Keratinocyte (primary cell): ENCODE measurements at regions not wholly inside any gene's neighbourhood (a gene's known extent, or its start where the extent isn't known, plus 50 kb on each side); places are given as distances from the start of the nearest gene placed in this dataset.

ENCODE experiments used
- DNase-seq: peaks from one replicate; pipeline ENCODE4 v3.0.0-alpha.2; 2011; ENCODE audit warnings: low read depth, missing footprints, low spot score
- FAIRE-seq: peaks from 2 replicates; lab custom pipeline; 2011; peaks lifted over from hg19 to GRCh38; lab: Jason Lieb, UNC
- H2AFZ ChIP-seq: 2 replicates; pipeline ENCODE4 v1.6.0; 2012; ENCODE audit warnings: low read length, control low read depth, inconsistent platforms; ENCODE audit not compliant: control insufficient read depth
- H3K27ac ChIP-seq: 2 replicates; pipeline ENCODE4 v1.5.1; 2011; ENCODE audit warnings: low read length; ENCODE audit not compliant: control insufficient read depth, insufficient read depth
- H3K27me3 ChIP-seq: 3 replicates; pipeline ENCODE4 v1.6.0; 2011; ENCODE audit warnings: low read length; ENCODE audit not compliant: control insufficient read depth, insufficient read depth; ENCODE audit errors: extremely low read depth
- H3K36me3 ChIP-seq, 2 experiments: 2 replicates in 1 of 2; 3 replicates in 1 of 2; pipeline ENCODE4 v1.5.1; 2011; ENCODE audit warnings: low read length in 2 of 2, mild to moderate bottlenecking in 1 of 2; ENCODE audit not compliant: control insufficient read depth in 2 of 2, insufficient read depth in 2 of 2; ENCODE audit errors: extremely low read depth in 1 of 2
- H3K4me1 ChIP-seq: 3 replicates; pipeline ENCODE4 v1.5.1; 2011; ENCODE audit warnings: low read length; ENCODE audit not compliant: control insufficient read depth, insufficient read depth; ENCODE audit errors: extremely low read depth
- H3K4me2 ChIP-seq: 3 replicates; pipeline ENCODE4 v1.6.0; 2011; ENCODE audit warnings: low read depth, low read length; ENCODE audit not compliant: control insufficient read depth, insufficient read depth; ENCODE audit errors: extremely low read depth
- H3K4me3 ChIP-seq, 3 experiments: fragments of 200-600 bp in 1 of 3; sonication (generic) in 1 of 3; 2 replicates in 2 of 3; 3 replicates in 1 of 3; pipeline ENCODE4 v1.5.1; 2011 to 2016; ENCODE audit warnings: low read length in 3 of 3, mild to moderate bottlenecking in 3 of 3, control low read depth in 2 of 3, inconsistent platforms in 1 of 3, low read depth in 1 of 3, mixed read lengths in 1 of 3, mixed run types in 1 of 3, moderate library complexity in 1 of 3; ENCODE audit not compliant: control insufficient read depth in 2 of 3, insufficient read depth in 2 of 3; ENCODE audit errors: extremely low read depth in 1 of 3
- H3K79me2 ChIP-seq: 2 replicates; pipeline ENCODE4 v1.6.0; 2012; ENCODE audit warnings: low read length; ENCODE audit not compliant: control insufficient read depth, insufficient read depth
- H3K9ac ChIP-seq: 3 replicates; pipeline ENCODE4 v1.6.0; 2011; ENCODE audit warnings: low read length; ENCODE audit not compliant: control insufficient read depth, insufficient read depth; ENCODE audit errors: extremely low read depth
- H3K9me1 ChIP-seq: 3 replicates; pipeline ENCODE4 v1.6.0; 2011; ENCODE audit warnings: low read length; ENCODE audit not compliant: control insufficient read depth, insufficient read depth; ENCODE audit errors: extremely low read depth
- H3K9me3 ChIP-seq: 2 replicates; pipeline ENCODE4 v1.5.1; 2012; ENCODE audit warnings: low read depth, low read length; ENCODE audit not compliant: control insufficient read depth
- H4K20me1 ChIP-seq: 3 replicates; pipeline ENCODE4 v1.6.0; 2011; ENCODE audit warnings: low read length; ENCODE audit not compliant: control insufficient read depth, insufficient read depth; ENCODE audit errors: extremely low read depth
- dilution Hi-C: fragments of 300-500 bp; cut with MboI; formaldehyde crosslinking; loops from one replicate; pipeline ENCODE4 v1.7.0; 2020; ENCODE audit warnings: low sequenced_read_pairs; ENCODE audit not compliant: extremely low pct_ligation_motif_present
- TF ChIP-seq, protein P1 (sequence below), 3 experiments: IDR thresholded peaks in 1 of 3; conservative IDR thresholded peaks in 1 of 3; optimal IDR thresholded peaks in 1 of 3; 2 replicates in 2 of 3; 3 replicates in 1 of 3; pipeline versions ENCODE3 to v1.5.1; 2011; ENCODE audit warnings: low read length in 3 of 3, mild to moderate bottlenecking in 3 of 3, moderate library complexity in 2 of 3, control low read depth in 1 of 3, inconsistent platforms in 1 of 3; ENCODE audit not compliant: insufficient read depth in 2 of 3; ENCODE audit errors: extremely low read depth in 1 of 3

GRCh38 chr18:4541588-4541987, 86.5 kb upstream of the DLGAP1 start:
- dilution Hi-C loops, result no loop called here
- no peak overlapping the region for H3K4me2 ChIP-seq
- no peaks in the 10 kb centered on the region for H3K9me1 ChIP-seq
- H3K36me3 ChIP-seq, result no peaks in the 10 kb centered on the region
- H2AFZ ChIP-seq, result no peak overlapping the region
- no peaks in the 10 kb centered on the region for H3K27me3 ChIP-seq
- TF ChIP-seq, protein P1, sequence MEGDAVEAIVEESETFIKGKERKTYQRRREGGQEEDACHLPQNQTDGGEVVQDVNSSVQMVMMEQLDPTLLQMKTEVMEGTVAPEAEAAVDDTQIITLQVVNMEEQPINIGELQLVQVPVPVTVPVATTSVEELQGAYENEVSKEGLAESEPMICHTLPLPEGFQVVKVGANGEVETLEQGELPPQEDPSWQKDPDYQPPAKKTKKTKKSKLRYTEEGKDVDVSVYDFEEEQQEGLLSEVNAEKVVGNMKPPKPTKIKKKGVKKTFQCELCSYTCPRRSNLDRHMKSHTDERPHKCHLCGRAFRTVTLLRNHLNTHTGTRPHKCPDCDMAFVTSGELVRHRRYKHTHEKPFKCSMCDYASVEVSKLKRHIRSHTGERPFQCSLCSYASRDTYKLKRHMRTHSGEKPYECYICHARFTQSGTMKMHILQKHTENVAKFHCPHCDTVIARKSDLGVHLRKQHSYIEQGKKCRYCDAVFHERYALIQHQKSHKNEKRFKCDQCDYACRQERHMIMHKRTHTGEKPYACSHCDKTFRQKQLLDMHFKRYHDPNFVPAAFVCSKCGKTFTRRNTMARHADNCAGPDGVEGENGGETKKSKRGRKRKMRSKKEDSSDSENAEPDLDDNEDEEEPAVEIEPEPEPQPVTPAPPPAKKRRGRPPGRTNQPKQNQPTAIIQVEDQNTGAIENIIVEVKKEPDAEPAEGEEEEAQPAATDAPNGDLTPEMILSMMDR (optimal IDR thresholded peaks at IDR 0.05 in 1 of 3, IDR thresholded peaks at IDR 0.05 in 1 of 3, conservative IDR thresholded peaks at IDR 0.05 in 1 of 3; ENCODE audit: extremely low read depth in 1 of 3, insufficient read depth in 2 of 3, low read length in 3 of 3), result no peak
- no peaks in the 10 kb centered on the region for H3K9me3 ChIP-seq
- no peak for DNase-seq
- FAIRE-seq, result no peak
- no peak overlapping the region for H3K27ac ChIP-seq
- no peak overlapping the region for H3K9ac ChIP-seq
- no peaks in the 10 kb centered on the region for H4K20me1 ChIP-seq
- H3K4me3 ChIP-seq, result no peak overlapping the region
- no peaks in the 10 kb centered on the region for H3K79me2 ChIP-seq
- H3K4me1 ChIP-seq, result no peaks in the 10 kb centered on the region

GRCh38 chr18:4536447-4536846, 81.3 kb upstream of the DLGAP1 start:
- Histone ChIP-seq H4K20me1 (no peaks in the 10 kb centered on the region), H3K4me2 (no peak overlapping the region), H3K27me3 (no peaks in the 10 kb centered on the region), H3K9me1 (no peaks in the 10 kb centered on the region), H3K9me3 (peaks cover 7% of the 10 kb centered on the region), H2AFZ (no peak overlapping the region), H3K9ac (no peak overlapping the region), H3K4me3 (no peak overlapping the region), H3K4me1 (no peaks in the 10 kb centered on the region), H3K36me3 (no peaks in the 10 kb centered on the region), H3K79me2 (no peaks in the 10 kb centered on the region), H3K27ac (no peak overlapping the region)
- DNase-seq, result no peak
- dilution Hi-C loops, result no loop called here
- TF ChIP-seq, protein P1 (optimal IDR thresholded peaks at IDR 0.05 in 1 of 3, IDR thresholded peaks at IDR 0.05 in 1 of 3, conservative IDR thresholded peaks at IDR 0.05 in 1 of 3; ENCODE audit: extremely low read depth in 1 of 3, insufficient read depth in 2 of 3, low read length in 3 of 3), result no peak
- no peak for FAIRE-seq
